A673 (cell line): ENCODE measurements at regions not wholly inside any gene's neighbourhood (a gene's known extent, or its start where the extent isn't known, plus 50 kb on each side); places are given as distances from the start of the nearest gene placed in this dataset.
"Not testable (repeated sequence)": the region's sequence is repeated elsewhere in the genome, so short reads cannot be mapped to it uniquely, and the experiment has no call there.

Experiments
- BruUV-seq: library from RNA; stranded (reverse); fragments of 400-500 nt; replicated peaks from 2 replicates; lab custom pipeline; 2021; lab: Mats Ljungman, UMichigan
- CTCF ChIA-PET: fragments of 300-600 bp; sonication (Branson Sonifier 250); formaldehyde crosslinking; loops from one replicate; lab custom pipeline; 2022; ENCODE audit warnings: antibody characterized with exemption; lab: Charles Lee
- POLR2A ChIA-PET: fragments of 300-600 bp; sonication (Branson Sonifier 250); formaldehyde crosslinking; loops from one replicate; lab custom pipeline; 2022; ENCODE audit warnings: antibody characterized with exemption; ENCODE audit not compliant: low non-redundant PET; lab: Charles Lee
- DNase-seq: peaks from one replicate; pipeline ENCODE4 v3.0.0-alpha.2; 2015; ENCODE audit warnings: low spot score
- H3K27ac ChIP-seq: fragments of 200-600 bp; sonication (generic); 2 replicates; pipeline ENCODE4 v1.5.1; 2016; ENCODE audit warnings: mixed run types, low read depth, mild to moderate bottlenecking, mixed read lengths, antibody characterized with exemption, low read length; ENCODE audit not compliant: poor library complexity, severe bottlenecking
- H3K27me3 ChIP-seq: fragments of 200-600 bp; sonication (generic); replicated peaks from 2 replicates; pipeline ENCODE4 v1.6.1; 2017; ENCODE audit warnings: mixed run types, low read depth, mild to moderate bottlenecking, mixed read lengths, antibody characterized with exemption, low read length; ENCODE audit not compliant: insufficient read depth, poor library complexity
- H3K36me3 ChIP-seq: fragments of 200-600 bp; sonication (generic); 2 replicates; pipeline ENCODE4 v1.6.1; 2016; ENCODE audit warnings: mixed run types, mild to moderate bottlenecking, mixed read lengths, antibody characterized with exemption, low read length; ENCODE audit not compliant: insufficient read depth, poor library complexity, severe bottlenecking
- H3K4me1 ChIP-seq: fragments of 200-600 bp; sonication (generic); 2 replicates; pipeline ENCODE4 v1.6.1; 2017; ENCODE audit warnings: mixed run types, mild to moderate bottlenecking, mixed read lengths, antibody characterized with exemption, low read length; ENCODE audit not compliant: insufficient read depth, poor library complexity, severe bottlenecking
- H3K4me3 ChIP-seq: fragments of 200-600 bp; sonication (generic); 2 replicates; pipeline ENCODE4 v1.5.1; 2016; ENCODE audit warnings: low read depth, mixed run types, mild to moderate bottlenecking, mixed read lengths, low read length; ENCODE audit not compliant: poor library complexity, severe bottlenecking
- H3K9me3 ChIP-seq: fragments of 200-600 bp; sonication (generic); 2 replicates; pipeline ENCODE4 v1.6.1; 2016; ENCODE audit warnings: mixed run types, low read depth, mild to moderate bottlenecking, mixed read lengths, antibody characterized with exemption, low read length; ENCODE audit not compliant: poor library complexity, severe bottlenecking
- CTCF ChIP-seq: fragments of 300-800, 200-600 bp; sonication (generic); conservative IDR thresholded peaks from 2 replicates; pipeline ENCODE4 v1.5.1; 2017; ENCODE audit warnings: low read depth, mild to moderate bottlenecking, antibody characterized with exemption, low read length, moderate library complexity, mixed read lengths
- EZH2 ChIP-seq: fragments of 200-600 bp; sonication (generic); IDR thresholded peaks from 2 replicates; pipeline ENCODE4 v1.6.1; 2017; ENCODE audit warnings: borderline replicate concordance, low read depth, mild to moderate bottlenecking, mixed read lengths, antibody characterized with exemption, low read length; ENCODE audit not compliant: poor library complexity, severe bottlenecking
- intact Hi-C: fragments of 100-400 bp; cut with micrococcal nuclease; formaldehyde crosslinking; loops from one replicate; pipeline ENCODE4 v1.10.0; 2022; ENCODE audit not compliant: unreplicated experiment

GRCh38 chr2:6140509-6140908 lies 448.3 kb downstream of the SOX11 start:
- POLR2A ChIA-PET, result no interaction called here
- no peak overlapping the region for H3K4me3 ChIP-seq
- no TSS peak for BruUV-seq

GRCh38 chr2:6143812-6144211 lies 451.6 kb downstream of the SOX11 start:
- intact Hi-C loops, result no loop called here
- H3K9me3 ChIP-seq, result peaks cover 5% of the 10 kb centered on the region
- DNase-seq, result no peak
- H3K27me3 ChIP-seq, result no peaks in the 10 kb centered on the region
- POLR2A ChIA-PET, result no interaction called here
- CTCF ChIA-PET, result no interaction called here
- BruUV-seq, result no TSS peak
- no peak overlapping the region for H3K27ac ChIP-seq
- no peak overlapping the region for H3K4me3 ChIP-seq
- TF ChIP-seq EZH2 (no peak), CTCF (no peak)
- H3K4me1 ChIP-seq, result no peaks in the 10 kb centered on the region
- H3K36me3 ChIP-seq, result no peaks in the 10 kb centered on the region

More at GRCh38 chr2:6140509-6140908, 448.3 kb downstream of the SOX11 start:
- TF ChIP-seq CTCF, result no peak
- no peak for TF ChIP-seq EZH2
- Histone ChIP-seq H3K27me3 (no peaks in the 10 kb centered on the region), H3K27ac (no peak overlapping the region), H3K36me3 (no peaks in the 10 kb centered on the region), H3K9me3 (peaks cover 5% of the 10 kb centered on the region), H3K4me1 (no peaks in the 10 kb centered on the region)
- DNase-seq, result no peak
- CTCF ChIA-PET, result no interaction called here
- intact Hi-C loops, result no loop called here

- POLR2A ChIA-PET, H3K36me3 ChIP-seq, intact Hi-C loops, CTCF ChIA-PET, BruUV-seq, H3K27ac ChIP-seq, H3K9me3 ChIP-seq, DNase-seq, H3K4me3 ChIP-seq, H3K4me1 ChIP-seq, H3K27me3 ChIP-seq: not testable (repeated sequence)
Measured at GRCh38 chr2:6147215-6147614, 455.0 kb downstream of the SOX11 start.

- Histone ChIP-seq H3K9me3 (peaks cover 5% of the 10 kb centered on the region), H3K36me3 (no peaks in the 10 kb centered on the region), H3K4me1 (no peaks in the 10 kb centered on the region), H3K27ac (no peak overlapping the region), H3K27me3 (no peaks in the 10 kb centered on the region), H3K4me3 (no peak overlapping the region)
- TF ChIP-seq EZH2, result no peak
- no peak for TF ChIP-seq CTCF
- intact Hi-C loops, result no loop called here
- ChIA-PET POLR2A (no interaction called here), CTCF (no interaction called here)
- DNase-seq, result no peak
- BruUV-seq, result no TSS peak
Measured at GRCh38 chr2:6148882-6149281, 456.7 kb downstream of the SOX11 start.
